Daoy (cell line): ENCODE measurements at regions not wholly inside any gene's neighbourhood (a gene's known extent, or its start where the extent isn't known, plus 50 kb on each side); places are given as distances from the start of the nearest gene placed in this dataset.

Source experiments
- DNase-seq: peaks from one replicate; pipeline ENCODE4 v3.0.0-alpha.2; 2015; ENCODE audit warnings: low read depth

DNA sequence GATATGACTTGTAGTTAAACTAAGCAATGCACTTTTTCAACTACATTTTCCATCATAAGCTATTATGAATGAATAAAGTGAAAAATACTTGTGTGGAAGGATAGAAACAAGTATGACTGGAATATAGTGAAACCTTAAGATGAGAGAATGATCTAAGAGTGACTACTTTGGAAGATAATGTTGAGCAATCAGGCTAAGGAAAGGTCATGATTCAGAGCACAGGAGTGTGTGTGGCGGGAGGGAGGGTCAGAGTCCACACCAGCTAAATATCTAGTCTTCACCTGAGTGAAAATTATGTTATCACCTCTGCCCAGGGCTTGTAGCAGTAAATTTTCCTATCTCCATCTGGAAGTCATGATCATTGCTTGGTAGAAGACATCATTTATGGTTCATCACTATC, 833.4 kb upstream of the ATXN8OS start:
- DNase-seq: no peak

- DNase-seq: peak; percentile 5
Measured at GRCh38 chr13:69264362-69265334, 843.0 kb upstream of the ATXN8OS start.

DNA sequence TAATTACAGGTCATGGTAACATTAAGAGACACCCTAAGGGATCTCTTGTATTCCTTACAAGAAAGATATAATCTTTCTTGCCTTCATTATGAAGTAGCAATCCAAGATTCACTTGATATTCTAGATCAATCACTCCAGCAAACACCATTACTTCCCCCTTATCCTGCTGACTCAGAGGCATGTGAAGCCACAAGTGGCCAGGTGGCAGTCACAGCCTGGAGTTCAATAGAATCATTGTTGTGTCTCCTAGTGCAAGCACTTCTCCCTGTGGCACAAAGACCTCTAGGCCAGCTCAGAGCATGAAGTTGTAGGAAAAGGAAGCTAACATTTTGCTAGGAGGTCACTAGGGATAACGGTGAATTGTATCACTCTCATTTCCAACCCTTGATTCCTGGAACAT, 864.3 kb upstream of the ATXN8OS start:
- DNase-seq: no peak

- DNase-seq: no peak
Measured at GRCh38 chr13:69234171-69234570, 873.5 kb upstream of the ATXN8OS start.

DNA sequence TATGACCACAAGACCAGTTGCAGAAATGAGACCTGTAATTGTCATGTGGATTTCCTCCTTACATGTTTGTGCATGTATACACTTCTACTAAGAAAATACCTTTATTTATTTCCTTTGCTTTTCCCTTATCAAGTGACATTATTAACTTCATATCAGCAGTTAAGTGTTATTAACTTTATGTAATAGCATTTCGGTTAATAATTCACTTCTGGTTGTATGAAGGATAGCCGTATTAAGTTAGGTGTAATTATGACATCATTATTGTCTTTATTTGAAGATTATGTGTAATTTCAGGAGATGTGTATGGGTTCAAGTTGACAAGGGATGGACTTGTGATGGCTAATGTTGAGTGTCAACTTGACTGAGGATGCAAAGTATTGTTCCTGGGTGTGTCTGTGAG, 881.2 kb upstream of the ATXN8OS start:
- no peak for DNase-seq

GRCh38 chr13:69221633-69222498, 885.8 kb upstream of the ATXN8OS start:
- DNase-seq: peak; percentile 50

DNA sequence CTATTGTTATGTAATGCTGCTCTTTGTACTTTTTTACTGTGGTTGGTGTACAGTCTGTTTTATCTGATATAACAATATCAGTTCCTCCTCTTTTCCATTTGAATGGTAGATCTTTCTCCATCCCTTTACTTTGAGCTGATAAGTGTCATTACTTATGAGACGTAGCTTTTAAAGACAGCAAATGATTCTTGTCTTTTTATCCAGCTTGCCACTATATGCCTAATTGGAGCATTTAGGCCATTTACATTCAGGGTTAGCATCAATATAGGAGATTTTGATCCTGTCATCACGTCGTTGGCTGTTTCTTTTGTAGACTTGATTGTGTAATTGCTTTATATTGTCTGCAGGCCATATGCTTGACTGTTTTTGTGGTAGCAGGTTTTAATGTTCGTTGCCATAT, 894.2 kb upstream of the ATXN8OS start:
- no peak for DNase-seq

DNA sequence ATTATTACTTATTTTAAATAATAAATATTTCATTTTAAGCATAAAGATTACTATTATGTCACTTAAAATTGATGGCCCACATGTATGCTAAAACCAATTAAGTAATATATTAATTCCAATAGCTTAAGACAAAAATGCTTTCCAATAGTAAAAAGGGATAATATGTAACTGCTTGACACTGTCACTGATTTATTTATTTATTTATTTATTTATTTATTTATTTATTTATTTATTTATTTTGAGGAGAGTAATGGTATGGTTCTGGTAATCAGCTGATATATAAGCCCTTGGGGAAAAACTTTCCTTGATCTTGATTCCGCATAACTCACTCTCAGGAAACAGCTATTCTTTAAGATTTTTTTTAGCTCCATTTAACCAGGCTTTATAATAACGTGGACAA, 903.0 kb upstream of the ATXN8OS start:
- no peak for DNase-seq

DNA sequence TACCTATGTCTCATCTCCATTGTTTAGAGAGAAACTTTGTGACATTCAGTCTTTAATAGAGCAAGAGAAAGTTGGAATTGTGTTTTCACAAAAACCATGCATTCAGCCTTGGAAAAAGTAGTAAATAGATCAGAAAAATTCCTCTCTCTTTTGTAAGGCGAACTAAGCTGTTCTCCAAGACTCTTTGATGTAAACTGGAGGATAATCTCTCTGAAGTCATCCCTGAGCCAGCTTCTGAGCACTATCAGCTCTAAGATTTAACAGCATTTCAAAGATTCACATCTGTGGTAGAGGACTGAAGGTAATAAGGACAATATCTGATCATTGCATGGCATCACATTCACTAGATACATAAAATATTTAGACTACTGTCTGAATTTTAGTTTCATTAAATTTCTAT, 904.6 kb upstream of the ATXN8OS start:
- DNase-seq: no peak

DNA sequence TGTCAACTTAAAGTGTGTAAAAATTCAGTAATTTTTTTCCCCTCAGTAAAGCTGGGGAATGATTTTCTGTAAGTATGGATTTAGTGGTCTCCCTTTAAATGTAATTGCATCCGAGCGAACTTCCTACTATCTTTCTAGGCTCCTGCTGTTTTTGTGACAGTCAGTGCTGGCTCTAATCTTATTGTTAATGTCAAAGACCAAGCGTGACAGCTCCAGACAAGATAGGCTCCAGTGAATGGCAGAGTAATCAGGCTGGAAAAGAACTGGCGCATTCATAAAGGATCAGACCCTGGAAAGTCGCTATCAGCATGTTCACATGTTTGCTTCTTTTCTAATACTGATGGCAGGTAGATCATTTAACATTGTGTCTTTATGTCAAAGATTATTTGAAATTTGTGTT, 908.0 kb upstream of the ATXN8OS start:
- no peak for DNase-seq

DNA sequence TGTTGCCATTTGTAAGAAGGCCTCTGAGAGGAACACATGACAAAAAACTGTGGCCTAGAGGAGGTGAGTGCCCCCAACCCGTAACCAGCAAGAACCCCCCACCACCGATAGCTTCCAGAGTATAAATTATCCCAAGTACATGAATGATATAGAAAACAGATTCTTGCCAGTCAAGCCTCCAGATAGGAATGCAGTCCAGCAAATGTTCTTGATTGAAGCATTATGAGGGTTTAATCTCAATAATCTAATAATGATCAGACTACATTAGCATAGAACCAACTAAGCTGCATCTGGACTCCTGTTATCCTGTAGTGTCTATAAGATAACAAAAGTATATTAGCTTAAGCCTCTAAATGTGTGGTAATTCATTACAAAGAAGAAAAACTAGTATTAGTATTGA, 908.9 kb upstream of the ATXN8OS start:
- DNase-seq: no peak

GRCh38 chr13:69194130-69194529, 913.5 kb upstream of the ATXN8OS start:
- no peak for DNase-seq

GRCh38 chr13:69180034-69180433, 927.6 kb upstream of the ATXN8OS start:
- no peak for DNase-seq

DNA sequence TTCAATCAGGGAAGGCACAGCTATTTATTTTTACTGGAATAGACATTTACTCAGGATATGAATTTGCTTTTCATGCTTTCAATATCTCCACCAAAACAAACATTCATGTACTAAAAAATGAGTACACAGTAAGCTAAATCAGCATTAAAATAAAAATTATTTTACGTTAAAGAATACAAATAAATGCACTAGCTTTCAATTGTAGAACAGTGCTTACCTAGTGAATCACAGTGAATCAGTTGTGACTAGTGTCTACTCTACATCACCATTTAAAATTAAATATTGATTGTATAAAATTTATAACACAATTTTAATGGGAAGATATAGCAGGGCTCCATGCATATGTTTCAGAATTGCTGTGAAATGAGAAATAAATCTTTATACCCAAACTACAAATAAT, 929.6 kb upstream of the ATXN8OS start:
- DNase-seq: no peak

GRCh38 chr13:69168436-69168835, 939.2 kb upstream of the ATXN8OS start:
- DNase-seq: no peak

GRCh38 chr13:69155136-69155535, 952.5 kb upstream of the ATXN8OS start:
- DNase-seq: no peak

DNA sequence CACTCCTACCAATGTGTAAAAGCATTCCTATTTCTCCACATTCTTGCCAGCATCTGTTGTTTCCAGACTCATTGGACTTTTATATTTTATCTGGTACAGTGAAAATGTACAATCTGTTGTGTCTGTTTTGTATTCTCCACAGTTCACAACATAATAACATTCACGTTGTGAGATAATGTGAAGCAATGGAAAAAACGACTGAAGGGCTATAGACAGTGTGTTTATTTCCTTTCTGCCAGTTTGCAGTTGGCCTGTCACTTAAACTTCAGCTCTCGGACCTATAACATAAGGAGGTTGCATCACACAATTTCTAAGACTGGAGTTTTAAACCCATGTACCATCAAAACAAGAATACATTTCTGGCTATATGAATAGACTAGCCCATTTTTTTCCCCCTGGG, 965.5 kb upstream of the ATXN8OS start:
- DNase-seq: no peak

DNA sequence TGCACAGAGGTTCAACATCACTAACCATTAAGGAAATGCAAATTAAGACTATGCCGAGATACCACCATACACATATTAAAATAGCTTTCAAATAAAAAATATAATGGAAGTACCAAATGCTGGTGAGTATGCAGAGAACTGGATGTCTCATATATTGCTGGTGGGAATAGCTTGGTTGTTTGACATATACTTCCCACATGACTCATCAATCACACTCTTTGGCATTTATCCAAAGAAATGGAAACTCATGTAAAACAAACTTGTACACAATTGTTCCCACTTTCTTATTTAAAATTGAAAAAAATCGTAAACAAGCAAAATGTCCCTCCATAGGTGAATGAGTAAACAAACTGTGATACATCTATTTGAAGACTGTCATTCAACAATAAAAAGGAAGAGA, 982.6 kb upstream of the ATXN8OS start:
- no peak for DNase-seq

GRCh38 chr13:69109891-69110525, 997.6 kb upstream of the ATXN8OS start:
- DNase-seq: no peak

DNA sequence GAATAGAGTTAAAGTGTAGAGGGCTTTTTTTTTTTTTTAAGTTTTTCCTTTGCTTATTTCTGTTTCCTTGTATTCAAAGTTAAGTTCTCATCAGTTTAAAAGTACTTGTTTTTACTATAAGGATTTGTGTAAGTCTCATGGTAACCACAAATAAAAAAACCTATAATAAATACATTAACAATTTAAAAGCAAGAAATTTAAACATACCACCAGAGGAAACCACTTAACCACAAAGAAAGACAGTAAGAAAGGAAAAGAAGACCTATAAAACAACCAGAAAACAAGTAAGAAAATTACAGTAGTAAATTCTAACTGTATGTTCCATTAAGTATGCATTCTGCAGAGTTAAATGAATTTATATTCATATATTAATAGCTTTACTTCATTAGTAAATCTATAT, 999.1 kb upstream of the ATXN8OS start:
- no peak for DNase-seq

DNA sequence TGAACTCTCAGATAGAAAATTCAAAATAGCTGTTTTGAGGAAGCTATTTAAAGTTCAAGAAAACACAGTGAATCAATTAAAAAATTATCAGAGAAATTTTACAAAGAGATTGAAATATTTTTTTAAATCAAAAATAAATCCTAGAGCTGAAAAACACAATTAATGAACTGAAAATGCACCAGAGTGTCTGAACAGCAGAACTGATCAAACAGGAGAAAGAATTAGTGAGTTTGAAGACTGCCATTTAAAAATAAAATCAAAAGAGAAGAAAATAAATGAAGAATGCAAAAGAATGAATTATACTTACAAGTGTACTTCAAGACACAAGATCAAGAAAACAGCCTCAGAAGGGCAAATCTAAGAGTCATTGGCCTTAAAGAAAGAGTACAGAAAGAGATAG, 1000.2 kb upstream of the ATXN8OS start:
- DNase-seq: no peak

- no peak for DNase-seq
Measured at GRCh38 chr13:69101841-69102240, 1005.8 kb upstream of the ATXN8OS start.
